GM12892 (cell line): ENCODE measurements at regions not wholly inside any gene's neighbourhood (a gene's known extent, or its start where the extent isn't known, plus 50 kb on each side); places are given as distances from the start of the nearest gene placed in this dataset.
"Not testable (repeated sequence)": the region's sequence is repeated elsewhere in the genome, so short reads cannot be mapped to it uniquely, and the experiment has no call there.

Experiments used
- DNase-seq: peaks from one replicate; pipeline ENCODE4 v3.0.0; 2011; ENCODE audit not compliant: insufficient read length
- FAIRE-seq: peaks from 2 replicates; lab custom pipeline; 2011; peaks lifted over from hg19 to GRCh38; lab: Jason Lieb, UNC
- POLR2A ChIP-seq: IDR thresholded peaks from 2 replicates; pipeline ENCODE4 v1.6.1; 2011; ENCODE audit warnings: low read depth, low read length, control low read depth
- POLR2AphosphoS5 ChIP-seq: IDR thresholded peaks from 2 replicates; pipeline ENCODE4 v1.6.1; 2011; ENCODE audit warnings: low read depth, low read length, control low read depth
- TAF1 ChIP-seq: IDR thresholded peaks from 2 replicates; pipeline ENCODE4 v1.6.1; 2011; ENCODE audit warnings: low read depth, mild to moderate bottlenecking, control low read depth, low read length, borderline replicate concordance

GRCh38 chr3:176650478-176650877 lies 546.8 kb downstream of the TBL1XR1 start:
- TF ChIP-seq POLR2A (no peak), POLR2AphosphoS5 (no peak), TAF1 (no peak)
- FAIRE-seq (no peak), DNase-seq (no peak)

GRCh38 chr3:176647987-176648386 lies 549.3 kb downstream of the TBL1XR1 start:
- no peak for FAIRE-seq
- no peak for DNase-seq

GRCh38 chr3:176633511-176633910 lies 563.8 kb downstream of the TBL1XR1 start:
- no peak for FAIRE-seq
- no peak for DNase-seq
- TF ChIP-seq TAF1 (no peak), POLR2AphosphoS5 (no peak), POLR2A (no peak)

More at GRCh38 chr3:176647987-176648386, 549.3 kb downstream of the TBL1XR1 start:
- TF ChIP-seq POLR2AphosphoS5 (no peak), POLR2A (no peak), TAF1 (no peak)

GRCh38 chr3:176632925-176633324 lies 564.4 kb downstream of the TBL1XR1 start:
- TF ChIP-seq POLR2A (no peak), TAF1 (no peak), POLR2AphosphoS5 (no peak)
- FAIRE-seq (no peak), DNase-seq (no peak)

GRCh38 chr3:176631165-176631564 lies 566.1 kb downstream of the TBL1XR1 start:
- TF ChIP-seq TAF1: no peak
- no peak for TF ChIP-seq POLR2AphosphoS5
- TF ChIP-seq POLR2A: no peak
- FAIRE-seq: no peak
- no peak for DNase-seq

- no peak for DNase-seq
- FAIRE-seq: no peak
- TF ChIP-seq POLR2AphosphoS5: no peak
- TF ChIP-seq TAF1: no peak
- no peak for TF ChIP-seq POLR2A
Measured at GRCh38 chr3:176628101-176628639, 569.1 kb downstream of the TBL1XR1 start.

- TF ChIP-seq POLR2A (no peak), TAF1 (no peak), POLR2AphosphoS5 (no peak)
- FAIRE-seq (no peak), DNase-seq (no peak)
Measured at GRCh38 chr3:176623468-176624150, 573.7 kb downstream of the TBL1XR1 start.

- no peak for TF ChIP-seq POLR2A
- TF ChIP-seq POLR2AphosphoS5: no peak
- no peak for TF ChIP-seq TAF1
- DNase-seq (no peak), FAIRE-seq (no peak)
Measured at GRCh38 chr3:176619833-176620232, 577.4 kb downstream of the TBL1XR1 start.

- TF ChIP-seq TAF1 (no peak), POLR2AphosphoS5 (no peak), POLR2A (no peak)
- no peak for DNase-seq
- no peak for FAIRE-seq
Measured at GRCh38 chr3:176615826-176616225, 581.5 kb downstream of the TBL1XR1 start.

- FAIRE-seq: no peak
- DNase-seq: no peak
- TF ChIP-seq POLR2AphosphoS5 (no peak), POLR2A (no peak), TAF1 (no peak)
Measured at GRCh38 chr3:176611703-176612102, 585.6 kb downstream of the TBL1XR1 start.

GRCh38 chr3:176609361-176609760 lies 587.9 kb downstream of the TBL1XR1 start:
- FAIRE-seq (no peak), DNase-seq (no peak)
- TF ChIP-seq POLR2A (no peak), POLR2AphosphoS5 (no peak), TAF1 (no peak)

GRCh38 chr3:176605553-176605952 lies 591.7 kb downstream of the TBL1XR1 start:
- not testable (repeated sequence) for FAIRE-seq

GRCh38 chr3:176595307-176595706 lies 602.0 kb downstream of the TBL1XR1 start:
- FAIRE-seq (no peak), DNase-seq (no peak)
- TF ChIP-seq POLR2AphosphoS5: no peak
- TF ChIP-seq POLR2A: no peak
- TF ChIP-seq TAF1: no peak

More at GRCh38 chr3:176605553-176605952, 591.7 kb downstream of the TBL1XR1 start:
- not testable (repeated sequence) for DNase-seq

GRCh38 chr3:176590722-176591121 lies 606.6 kb downstream of the TBL1XR1 start:
- DNase-seq: no peak
- no peak for TF ChIP-seq POLR2A
- TF ChIP-seq POLR2AphosphoS5: no peak
- TF ChIP-seq TAF1: no peak
- FAIRE-seq: no peak
